ENCODE measurements at regions not wholly inside any gene's neighbourhood (a gene's known extent, or its start where the extent isn't known, plus 50 kb on each side); places are given as distances from the start of the nearest gene placed in this dataset.
"Not testable (repeated sequence)": the region's sequence is repeated elsewhere in the genome, so short reads cannot be mapped to it uniquely, and the experiment has no call there.

- Histone ChIP-seq H3K27ac (ENCODE audit: poor library complexity, severe bottlenecking) (no peak overlapping the region), H3K9me3 (ENCODE audit: severe bottlenecking) (no peaks in the 10 kb centered on the region), H3K4me1 (ENCODE audit: insufficient read depth, poor library complexity, severe bottlenecking) (no peaks in the 10 kb centered on the region), H3K4me3 (ENCODE audit: severe bottlenecking) (no peak overlapping the region), H3K36me3 (ENCODE audit: low read depth) (no peaks in the 10 kb centered on the region), H3K27me3 (ENCODE audit: insufficient read depth, poor library complexity, severe bottlenecking) (no peaks in the 10 kb centered on the region)
- DNase-seq (ENCODE audit: low spot score) = no peak
- no peak for TF ChIP-seq CTCF (IDR thresholded peaks at IDR 0.05; ENCODE audit: poor library complexity, severe bottlenecking)
- no peak for ATAC-seq (ENCODE audit: low read depth)
Measured at GRCh38 chrX:4005281-4005680, 291.8 kb upstream of the PRKX start.

GRCh38 chrX:4004822-4005221 is 291.4 kb upstream of the PRKX start:
- DNase-seq (ENCODE audit: low spot score) (no peak), ATAC-seq (ENCODE audit: low read depth) (no peak)
- no peaks in the 10 kb centered on the region for H3K4me1 ChIP-seq (ENCODE audit: insufficient read depth, poor library complexity, severe bottlenecking)
- H3K36me3 ChIP-seq (ENCODE audit: low read depth) = no peaks in the 10 kb centered on the region
- no peak overlapping the region for H3K27ac ChIP-seq (ENCODE audit: poor library complexity, severe bottlenecking)
- no peak overlapping the region for H3K4me3 ChIP-seq (ENCODE audit: severe bottlenecking)
- TF ChIP-seq CTCF (IDR thresholded peaks at IDR 0.05; ENCODE audit: poor library complexity, severe bottlenecking) = no peak
- H3K27me3 ChIP-seq (ENCODE audit: insufficient read depth, poor library complexity, severe bottlenecking) = no peaks in the 10 kb centered on the region
- no peaks in the 10 kb centered on the region for H3K9me3 ChIP-seq (ENCODE audit: severe bottlenecking)

- Histone ChIP-seq H3K36me3 (ENCODE audit: low read depth) (no peaks in the 10 kb centered on the region), H3K27ac (ENCODE audit: poor library complexity, severe bottlenecking) (no peak overlapping the region), H3K4me1 (ENCODE audit: insufficient read depth, poor library complexity, severe bottlenecking) (no peaks in the 10 kb centered on the region), H3K27me3 (ENCODE audit: insufficient read depth, poor library complexity, severe bottlenecking) (no peaks in the 10 kb centered on the region), H3K4me3 (ENCODE audit: severe bottlenecking) (no peak overlapping the region), H3K9me3 (ENCODE audit: severe bottlenecking) (no peaks in the 10 kb centered on the region)
- ATAC-seq (ENCODE audit: low read depth) = no peak
- no peak for DNase-seq (ENCODE audit: low spot score)
- TF ChIP-seq CTCF (IDR thresholded peaks at IDR 0.05; ENCODE audit: poor library complexity, severe bottlenecking) = no peak
Measured at GRCh38 chrX:3994315-3994714, 280.9 kb upstream of the PRKX start.

GRCh38 chrX:3990569-3990968 is 277.1 kb upstream of the PRKX start:
- no peaks in the 10 kb centered on the region for H3K4me1 ChIP-seq (ENCODE audit: insufficient read depth, poor library complexity, severe bottlenecking)
- H3K27ac ChIP-seq (ENCODE audit: poor library complexity, severe bottlenecking) = no peak overlapping the region
- DNase-seq (ENCODE audit: low spot score) (no peak), ATAC-seq (ENCODE audit: low read depth) (no peak)
- no peak for TF ChIP-seq CTCF (IDR thresholded peaks at IDR 0.05; ENCODE audit: poor library complexity, severe bottlenecking)
- no peaks in the 10 kb centered on the region for H3K36me3 ChIP-seq (ENCODE audit: low read depth)
- no peaks in the 10 kb centered on the region for H3K27me3 ChIP-seq (ENCODE audit: insufficient read depth, poor library complexity, severe bottlenecking)
- H3K9me3 ChIP-seq (ENCODE audit: severe bottlenecking) = no peaks in the 10 kb centered on the region
- no peak overlapping the region for H3K4me3 ChIP-seq (ENCODE audit: severe bottlenecking)

GRCh38 chrX:3972104-3972858 is 258.8 kb upstream of the PRKX start:
- not testable (repeated sequence) for H3K4me1 ChIP-seq (ENCODE audit: insufficient read depth, poor library complexity, severe bottlenecking); H3K27me3 ChIP-seq (ENCODE audit: insufficient read depth, poor library complexity, severe bottlenecking); DNase-seq (ENCODE audit: low spot score); ATAC-seq (ENCODE audit: low read depth); H3K9me3 ChIP-seq (ENCODE audit: severe bottlenecking); H3K27ac ChIP-seq (ENCODE audit: poor library complexity, severe bottlenecking); H3K4me3 ChIP-seq (ENCODE audit: severe bottlenecking); H3K36me3 ChIP-seq (ENCODE audit: low read depth)

Measured in RWPE2 (cell line).